ENCODE measurements at regions not wholly inside any gene's neighbourhood (a gene's known extent, or its start where the extent isn't known, plus 50 kb on each side); places are given as distances from the start of the nearest gene placed in this dataset.
A peak's percentile ranks its signal among the peaks of the same experiment; 100 is the strongest.

GRCh38 chr17:416293-417206 is 63.9 kb upstream of the RPH3AL start:
- TF ChIP-seq CTCF (IDR thresholded peaks at IDR 0.05; ENCODE audit: insufficient read depth, low read length, missing control alignments) = no peak
- DNase-seq (ENCODE audit: low read depth, low spot score) = no peak
- CTCF ChIA-PET = interaction anchor here (1.4 kb wide), 1 partner anchor 284 kb away, joined by 14 read pairs; no protein-coding TSS in a partner anchor
- POLR2A ChIA-PET = interaction anchor here (0.7 kb wide), 1 partner anchor 580 kb away, joined by 3 read pairs; no protein-coding TSS in a partner anchor
- no peak overlapping the region for H3K4me3 ChIP-seq (ENCODE audit: low read depth, low read length)

GRCh38 chr17:413706-414380 is 61.2 kb upstream of the RPH3AL start:
- ChIA-PET CTCF (interaction anchor here (1.0 to 2.5 kb wide), 4 partner anchors 274 to 291 kb away, joined by 3 to 30 read pairs (median 8); no protein-coding TSS in a partner anchor), POLR2A (no interaction called here)
- no peak for DNase-seq (ENCODE audit: low read depth, low spot score)
- H3K4me3 ChIP-seq (ENCODE audit: low read depth, low read length) = no peak overlapping the region
- TF ChIP-seq CTCF (IDR thresholded peaks at IDR 0.05; ENCODE audit: insufficient read depth, low read length, missing control alignments) = no peak

- no peak for TF ChIP-seq CTCF (IDR thresholded peaks at IDR 0.05; ENCODE audit: insufficient read depth, low read length, missing control alignments)
- DNase-seq (ENCODE audit: low read depth, low spot score) = no peak
- POLR2A ChIA-PET = no interaction called here
- no peak overlapping the region for H3K4me3 ChIP-seq (ENCODE audit: low read depth, low read length)
- CTCF ChIA-PET = interaction anchor here (0.6 to 3.3 kb wide), 24 partner anchors 9 to 587 kb away, joined by 3 to 533 read pairs (median 8); partner anchors contain the start of genes GEMIN4 and TIMM22
These were observed 60.4 kb upstream of the RPH3AL start for GRCh38 chr17:413016-413350.

- no peak for DNase-seq (ENCODE audit: low read depth, low spot score)
- CTCF ChIA-PET = interaction anchor here (0.6 to 3.3 kb wide), 61 partner anchors 10 to 644 kb away, joined by 3 to 533 read pairs (median 6); partner anchors contain the start of genes GEMIN4, GLOD4, MRM3 and RFLNB
These were observed 59.8 kb upstream of the RPH3AL start for GRCh38 chr17:412211-413015.

More at GRCh38 chr17:412211-413015, 59.8 kb upstream of the RPH3AL start:
- POLR2A ChIA-PET = interaction anchor here (0.8 to 1.6 kb wide), 3 partner anchors 256 to 584 kb away, joined by 3 to 5 read pairs (median 3); partner anchors contain the start of gene TIMM22
- no peak overlapping the region for H3K4me3 ChIP-seq (ENCODE audit: low read depth, low read length)
- peak; percentile 76 for TF ChIP-seq CTCF (IDR thresholded peaks at IDR 0.05; ENCODE audit: insufficient read depth, low read length, missing control alignments)

Measured in AG04449 (cell line).